HEK293 (cell line): ENCODE measurements at regions not wholly inside any gene's neighbourhood (a gene's known extent, or its start where the extent isn't known, plus 50 kb on each side); places are given as distances from the start of the nearest gene placed in this dataset.

Experiments
- REPIN1 ChIP-seq: fragments of 450-650 bp; formaldehyde crosslinking; IDR thresholded peaks from 2 replicates; pipeline ENCODE4 v1.5.1; 2017; ENCODE audit warnings: missing biosample characterization, missing genetic modification characterization, low read depth
- SETDB1 ChIP-seq: IDR thresholded peaks from one replicate; pipeline ENCODE4 v1.6.1; 2017; ENCODE audit warnings: mild to moderate bottlenecking, low read length, moderate library complexity, mixed read lengths; ENCODE audit not compliant: insufficient read length
- YY1 ChIP-seq: fragments of 450-650 bp; formaldehyde crosslinking; IDR thresholded peaks from 2 replicates; pipeline ENCODE4 v1.5.1; 2018; ENCODE audit warnings: missing biosample characterization, missing genetic modification characterization
- ZBTB26 ChIP-seq: fragments of 450-650 bp; formaldehyde crosslinking; optimal IDR thresholded peaks from 2 replicates; pipeline ENCODE3; 2016; ENCODE audit warnings: missing biosample characterization, mild to moderate bottlenecking, missing genetic modification characterization
- ZNF138 ChIP-seq: fragments of 450-650 bp; formaldehyde crosslinking; IDR thresholded peaks from 2 replicates; pipeline ENCODE4 v1.5.1; 2016; ENCODE audit warnings: missing biosample characterization, missing genetic modification characterization, borderline replicate concordance
- ZNF184 ChIP-seq: fragments of 450-650 bp; IDR thresholded peaks from 2 replicates; pipeline ENCODE4 v1.5.1; 2018; ENCODE audit warnings: missing biosample characterization, mild to moderate bottlenecking, missing genetic modification characterization
- ZNF501 ChIP-seq: fragments of 450-650 bp; formaldehyde crosslinking; IDR thresholded peaks from 2 replicates; pipeline ENCODE4 v1.5.1; 2016; ENCODE audit warnings: missing biosample characterization, missing genetic modification characterization
- ZNF776 ChIP-seq: fragments of 450-650 bp; formaldehyde crosslinking; IDR thresholded peaks from 2 replicates; pipeline ENCODE4 v1.5.0; 2017; ENCODE audit warnings: missing biosample characterization, missing genetic modification characterization, borderline replicate concordance
- TF ChIP-seq, protein P1 (sequence below): fragments of 450-650 bp; formaldehyde crosslinking; IDR thresholded peaks from 2 replicates; pipeline ENCODE4 v1.5.1; 2016; ENCODE audit warnings: missing biosample characterization, missing genetic modification characterization
- TF ChIP-seq, protein P2 (sequence below): fragments of 450-650 bp; formaldehyde crosslinking; IDR thresholded peaks from 2 replicates; pipeline ENCODE4 v1.5.1; 2016; ENCODE audit warnings: missing biosample characterization, missing genetic modification characterization
- TF ChIP-seq, protein P3 (sequence below): fragments of 450-650 bp; formaldehyde crosslinking; IDR thresholded peaks from 2 replicates; pipeline ENCODE4 v1.5.1; 2017; ENCODE audit warnings: missing biosample characterization, missing genetic modification characterization
- TF ChIP-seq, protein P4 (sequence below): fragments of 450-650 bp; formaldehyde crosslinking; IDR thresholded peaks from 2 replicates; pipeline ENCODE4 v1.5.1; 2016; ENCODE audit warnings: missing biosample characterization, missing genetic modification characterization

DNA sequence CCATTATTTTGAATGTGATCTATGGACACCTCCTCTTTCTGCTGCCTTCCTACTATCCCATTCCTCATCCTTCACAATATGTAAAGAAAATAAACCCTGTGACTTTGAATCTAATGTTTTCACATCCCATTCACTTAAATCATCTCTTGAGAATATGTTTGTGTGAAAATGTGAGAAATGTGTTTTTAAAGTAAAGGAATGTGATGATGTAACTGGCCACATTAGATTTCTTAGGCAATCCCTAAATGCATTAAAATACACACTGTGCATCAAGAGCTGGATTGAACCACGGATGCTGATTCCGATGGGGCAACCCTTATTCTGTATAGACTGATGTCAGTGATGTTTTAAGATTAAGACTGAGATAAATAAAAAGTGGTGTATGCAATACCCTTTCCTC, 558.9 kb upstream of the TENM3 start:
- TF ChIP-seq, protein P1, sequence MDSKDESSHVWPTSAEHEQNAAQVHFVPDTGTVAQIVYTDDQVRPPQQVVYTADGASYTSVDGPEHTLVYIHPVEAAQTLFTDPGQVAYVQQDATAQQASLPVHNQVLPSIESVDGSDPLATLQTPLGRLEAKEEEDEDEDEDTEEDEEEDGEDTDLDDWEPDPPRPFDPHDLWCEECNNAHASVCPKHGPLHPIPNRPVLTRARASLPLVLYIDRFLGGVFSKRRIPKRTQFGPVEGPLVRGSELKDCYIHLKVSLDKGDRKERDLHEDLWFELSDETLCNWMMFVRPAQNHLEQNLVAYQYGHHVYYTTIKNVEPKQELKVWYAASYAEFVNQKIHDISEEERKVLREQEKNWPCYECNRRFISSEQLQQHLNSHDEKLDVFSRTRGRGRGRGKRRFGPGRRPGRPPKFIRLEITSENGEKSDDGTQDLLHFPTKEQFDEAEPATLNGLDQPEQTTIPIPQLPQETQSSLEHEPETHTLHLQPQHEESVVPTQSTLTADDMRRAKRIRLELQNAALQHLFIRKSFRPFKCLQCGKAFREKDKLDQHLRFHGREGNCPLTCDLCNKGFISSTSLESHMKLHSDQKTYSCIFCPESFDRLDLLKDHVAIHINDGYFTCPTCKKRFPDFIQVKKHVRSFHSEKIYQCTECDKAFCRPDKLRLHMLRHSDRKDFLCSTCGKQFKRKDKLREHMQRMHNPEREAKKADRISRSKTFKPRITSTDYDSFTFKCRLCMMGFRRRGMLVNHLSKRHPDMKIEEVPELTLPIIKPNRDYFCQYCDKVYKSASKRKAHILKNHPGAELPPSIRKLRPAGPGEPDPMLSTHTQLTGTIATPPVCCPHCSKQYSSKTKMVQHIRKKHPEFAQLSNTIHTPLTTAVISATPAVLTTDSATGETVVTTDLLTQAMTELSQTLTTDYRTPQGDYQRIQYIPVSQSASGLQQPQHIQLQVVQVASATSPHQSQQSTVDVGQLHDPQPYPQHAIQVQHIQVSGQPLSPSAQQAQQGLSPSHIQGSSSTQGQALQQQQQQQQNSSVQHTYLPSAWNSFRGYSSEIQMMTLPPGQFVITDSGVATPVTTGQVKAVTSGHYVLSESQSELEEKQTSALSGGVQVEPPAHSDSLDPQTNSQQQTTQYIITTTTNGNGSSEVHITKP (tag by site-specific recombination) = no peak
- TF ChIP-seq ZNF776 (tag by site-specific recombination) (no peak), REPIN1 (no peak), ZNF138 (tag by site-specific recombination) (no peak), ZNF501 (tag by site-specific recombination) (no peak), SETDB1 (no peak), ZBTB26 (no peak), YY1 (no peak), ZNF184 (tag by site-specific recombination) (no peak)
- TF ChIP-seq, protein P2, sequence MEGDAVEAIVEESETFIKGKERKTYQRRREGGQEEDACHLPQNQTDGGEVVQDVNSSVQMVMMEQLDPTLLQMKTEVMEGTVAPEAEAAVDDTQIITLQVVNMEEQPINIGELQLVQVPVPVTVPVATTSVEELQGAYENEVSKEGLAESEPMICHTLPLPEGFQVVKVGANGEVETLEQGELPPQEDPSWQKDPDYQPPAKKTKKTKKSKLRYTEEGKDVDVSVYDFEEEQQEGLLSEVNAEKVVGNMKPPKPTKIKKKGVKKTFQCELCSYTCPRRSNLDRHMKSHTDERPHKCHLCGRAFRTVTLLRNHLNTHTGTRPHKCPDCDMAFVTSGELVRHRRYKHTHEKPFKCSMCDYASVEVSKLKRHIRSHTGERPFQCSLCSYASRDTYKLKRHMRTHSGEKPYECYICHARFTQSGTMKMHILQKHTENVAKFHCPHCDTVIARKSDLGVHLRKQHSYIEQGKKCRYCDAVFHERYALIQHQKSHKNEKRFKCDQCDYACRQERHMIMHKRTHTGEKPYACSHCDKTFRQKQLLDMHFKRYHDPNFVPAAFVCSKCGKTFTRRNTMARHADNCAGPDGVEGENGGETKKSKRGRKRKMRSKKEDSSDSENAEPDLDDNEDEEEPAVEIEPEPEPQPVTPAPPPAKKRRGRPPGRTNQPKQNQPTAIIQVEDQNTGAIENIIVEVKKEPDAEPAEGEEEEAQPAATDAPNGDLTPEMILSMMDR (tag by site-specific recombination) = no peak
- TF ChIP-seq, protein P3, sequence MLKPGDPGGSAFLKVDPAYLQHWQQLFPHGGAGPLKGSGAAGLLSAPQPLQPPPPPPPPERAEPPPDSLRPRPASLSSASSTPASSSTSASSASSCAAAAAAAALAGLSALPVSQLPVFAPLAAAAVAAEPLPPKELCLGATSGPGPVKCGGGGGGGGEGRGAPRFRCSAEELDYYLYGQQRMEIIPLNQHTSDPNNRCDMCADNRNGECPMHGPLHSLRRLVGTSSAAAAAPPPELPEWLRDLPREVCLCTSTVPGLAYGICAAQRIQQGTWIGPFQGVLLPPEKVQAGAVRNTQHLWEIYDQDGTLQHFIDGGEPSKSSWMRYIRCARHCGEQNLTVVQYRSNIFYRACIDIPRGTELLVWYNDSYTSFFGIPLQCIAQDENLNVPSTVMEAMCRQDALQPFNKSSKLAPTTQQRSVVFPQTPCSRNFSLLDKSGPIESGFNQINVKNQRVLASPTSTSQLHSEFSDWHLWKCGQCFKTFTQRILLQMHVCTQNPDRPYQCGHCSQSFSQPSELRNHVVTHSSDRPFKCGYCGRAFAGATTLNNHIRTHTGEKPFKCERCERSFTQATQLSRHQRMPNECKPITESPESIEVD (tag by site-specific recombination) = no peak
- TF ChIP-seq, protein P4, sequence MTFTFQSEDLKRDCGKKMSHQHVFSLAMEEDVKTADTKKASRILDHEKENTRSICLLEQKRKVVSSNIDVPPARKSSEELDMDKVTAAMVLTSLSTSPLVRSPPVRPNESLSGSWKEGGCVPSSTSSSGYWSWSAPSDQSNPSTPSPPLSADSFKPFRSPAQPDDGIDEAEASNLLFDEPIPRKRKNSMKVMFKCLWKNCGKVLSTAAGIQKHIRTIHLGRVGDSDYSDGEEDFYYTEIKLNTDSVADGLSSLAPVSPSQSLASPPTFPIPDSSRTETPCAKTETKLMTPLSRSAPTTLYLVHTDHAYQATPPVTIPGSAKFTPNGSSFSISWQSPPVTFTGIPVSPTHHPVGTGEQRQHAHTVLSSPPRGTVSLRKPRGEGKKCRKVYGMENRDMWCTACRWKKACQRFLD = no peak
